Fibroblast of pulmonary artery (primary cell): ENCODE measurements at regions not wholly inside any gene's neighbourhood (a gene's known extent, or its start where the extent isn't known, plus 50 kb on each side); places are given as distances from the start of the nearest gene placed in this dataset.

Source experiments
- DNase-seq: peaks from one replicate; pipeline ENCODE4 v3.0.0-alpha.2; 2010; ENCODE audit warnings: low read depth
- H3K4me3 ChIP-seq: replicated peaks from 2 replicates; pipeline ENCODE4 v1.5.1; 2011; ENCODE audit warnings: low read depth, mild to moderate bottlenecking, control low read depth, low read length, moderate library complexity
- CTCF ChIP-seq: IDR thresholded peaks from 2 replicates; pipeline ENCODE4 v1.5.1; 2011; ENCODE audit warnings: mild to moderate bottlenecking, control low read depth, low read length, inconsistent platforms; ENCODE audit errors: missing control alignments

GRCh38 chr3:144429719-144430121 is 458.1 kb downstream of the DIPK2A start:
- H3K4me3 ChIP-seq: no peak overlapping the region

GRCh38 chr3:144431134-144431533 is 459.5 kb downstream of the DIPK2A start:
- DNase-seq: no peak
- H3K4me3 ChIP-seq: no peak overlapping the region
- TF ChIP-seq CTCF: no peak

More at GRCh38 chr3:144429719-144430121, 458.1 kb downstream of the DIPK2A start:
- DNase-seq: no peak
- no peak for TF ChIP-seq CTCF

GRCh38 chr3:144433006-144433405 is 461.4 kb downstream of the DIPK2A start:
- no peak for DNase-seq
- no peak overlapping the region for H3K4me3 ChIP-seq
- no peak for TF ChIP-seq CTCF

GRCh38 chr3:144437989-144438388 is 466.4 kb downstream of the DIPK2A start:
- H3K4me3 ChIP-seq: no peak overlapping the region
- DNase-seq: no peak
- TF ChIP-seq CTCF: no peak

GRCh38 chr3:144444061-144444460 is 472.4 kb downstream of the DIPK2A start:
- no peak overlapping the region for H3K4me3 ChIP-seq
- DNase-seq: no peak
- no peak for TF ChIP-seq CTCF

GRCh38 chr3:144444546-144444945 is 472.9 kb downstream of the DIPK2A start:
- TF ChIP-seq CTCF: no peak
- no peak overlapping the region for H3K4me3 ChIP-seq

GRCh38 chr3:144455841-144456440 is 484.3 kb downstream of the DIPK2A start:
- no peak for DNase-seq
- no peak for TF ChIP-seq CTCF
- no peak overlapping the region for H3K4me3 ChIP-seq

More at GRCh38 chr3:144444546-144444945, 472.9 kb downstream of the DIPK2A start:
- DNase-seq: no peak
